GM23338 (cell line): ENCODE measurements at regions not wholly inside any gene's neighbourhood (a gene's known extent, or its start where the extent isn't known, plus 50 kb on each side); places are given as distances from the start of the nearest gene placed in this dataset.
"Not testable (repeated sequence)": the region's sequence is repeated elsewhere in the genome, so short reads cannot be mapped to it uniquely, and the experiment has no call there.

Experiments
- ATAC-seq: fragments of 200-7000 bp; cut with Tn5 transposase; 3 replicates; pipeline ENCODE4 v1.9.1; 2020
- DNase-seq: peaks from one replicate; pipeline ENCODE4 v3.0.0-alpha.2; 2015; ENCODE audit warnings: low spot score
- H2AFZ ChIP-seq: fragments of 200-600 bp; sonication (generic); 2 replicates; pipeline ENCODE4 v1.8.0; 2016; ENCODE audit warnings: antibody characterized with exemption, mild to moderate bottlenecking, moderate library complexity
- H3F3A ChIP-seq: fragments of 200-600 bp; sonication (generic); replicated peaks from 2 replicates; pipeline ENCODE4 v1.8.0; 2017; ENCODE audit warnings: antibody characterized with exemption, mixed run types, low read depth
- H3K27ac ChIP-seq: fragments of 200-600 bp; sonication (generic); 2 replicates; pipeline ENCODE4 v1.6.1; 2016; ENCODE audit warnings: low read depth
- H3K27me3 ChIP-seq: fragments of 200-600 bp; sonication (generic); 2 replicates; pipeline ENCODE4 v1.8.0; 2016; ENCODE audit warnings: mild to moderate bottlenecking, mixed run types, moderate library complexity; ENCODE audit not compliant: insufficient read depth
- H3K36me3 ChIP-seq: fragments of 200-600 bp; sonication (generic); 2 replicates; pipeline ENCODE4 v1.8.0; 2016; ENCODE audit warnings: mild to moderate bottlenecking; ENCODE audit not compliant: insufficient read depth
- H3K4me1 ChIP-seq: fragments of 200-600 bp; sonication (generic); 2 replicates; pipeline ENCODE4 v1.8.0; 2016; ENCODE audit warnings: mild to moderate bottlenecking, moderate library complexity; ENCODE audit not compliant: insufficient read depth
- H3K4me2 ChIP-seq: fragments of 200-600 bp; sonication (generic); 2 replicates; pipeline ENCODE4 v1.7.1; 2017; ENCODE audit warnings: mixed run types
- H3K4me3 ChIP-seq: fragments of 200-600 bp; sonication (generic); 2 replicates; pipeline ENCODE4 v1.6.1; 2016; ENCODE audit warnings: mixed run types
- H3K79me2 ChIP-seq: fragments of 200-600 bp; sonication (generic); replicated peaks from 2 replicates; pipeline ENCODE4 v1.8.0; 2017; ENCODE audit warnings: mild to moderate bottlenecking; ENCODE audit not compliant: insufficient read depth
- H3K9me2 ChIP-seq: fragments of 200-600 bp; sonication (generic); 2 replicates; pipeline ENCODE4 v1.8.0; 2017; ENCODE audit not compliant: insufficient read depth
- H4K20me1 ChIP-seq: fragments of 200-600 bp; sonication (generic); replicated peaks from 2 replicates; pipeline ENCODE4 v1.8.0; 2017; ENCODE audit warnings: mild to moderate bottlenecking; ENCODE audit not compliant: insufficient read depth
- H3K27ac Mint-ChIP-seq: 2 replicates; pipeline ENCODE4 v1.8.0; 2020; ENCODE audit warnings: inconsistent platforms, mild to moderate bottlenecking, moderate library complexity, mixed read lengths
- H3K27me3 Mint-ChIP-seq: 3 replicates; pipeline ENCODE4 v1.8.0; 2022; ENCODE audit warnings: low read depth, mild to moderate bottlenecking, moderate library complexity, mixed read lengths, inconsistent platforms; ENCODE audit not compliant: insufficient read depth, poor library complexity
- H3K36me3 Mint-ChIP-seq: 3 replicates; pipeline ENCODE4 v1.8.0; 2021; ENCODE audit warnings: low read depth, mild to moderate bottlenecking, inconsistent platforms, moderate library complexity, mixed read lengths
- H3K4me1 Mint-ChIP-seq: 3 replicates; pipeline ENCODE4 v1.8.0; 2020; ENCODE audit warnings: mild to moderate bottlenecking, inconsistent platforms, mixed read lengths
- H3K4me3 Mint-ChIP-seq: 3 replicates; pipeline ENCODE4 v1.8.0; 2021; ENCODE audit warnings: moderate library complexity, mild to moderate bottlenecking, inconsistent platforms, mixed read lengths
- H3K9me3 Mint-ChIP-seq: 3 replicates; pipeline ENCODE4 v1.8.0; 2020; ENCODE audit warnings: moderate library complexity, mild to moderate bottlenecking, inconsistent platforms, mixed read lengths
- CREB1 ChIP-seq: fragments of 250-450 bp; sonication (Bioruptor Pico); IDR thresholded peaks from 2 replicates; pipeline ENCODE4 v1.5.0; 2020; ENCODE audit warnings: low read depth, mild to moderate bottlenecking, moderate library complexity
- CTCF ChIP-seq, 2 experiments: fragments of 200-600 bp in 1 of 2; sonication (generic) in 1 of 2; conservative IDR thresholded peaks; 2 replicates each; pipeline versions ENCODE4 v1.5.1 to v1.6.1; 2016 to 2017; ENCODE audit warnings: antibody characterized with exemption in 2 of 2, low read depth in 2 of 2, mild to moderate bottlenecking in 2 of 2, moderate library complexity in 1 of 2
- ETS1 ChIP-seq: IDR thresholded peaks from 2 replicates; pipeline ENCODE4 v1.6.1; 2016; ENCODE audit warnings: antibody characterized with exemption
- EZH2 ChIP-seq: fragments of 200-600 bp; sonication (generic); IDR thresholded peaks from one replicate; pipeline ENCODE4 v1.8.0; 2017; ENCODE audit warnings: antibody characterized with exemption, mild to moderate bottlenecking, low read depth; ENCODE audit not compliant: unreplicated experiment
- EZH2phosphoT487 ChIP-seq: fragments of 200-600 bp; sonication (generic); IDR thresholded peaks from one replicate; pipeline ENCODE4 v1.8.1; 2018; ENCODE audit warnings: antibody characterized with exemption; ENCODE audit not compliant: unreplicated experiment
- JUNB ChIP-seq: IDR thresholded peaks from one replicate; pipeline ENCODE4 v1.6.1; 2016; ENCODE audit warnings: antibody characterized with exemption; ENCODE audit not compliant: unreplicated experiment
- NANOG ChIP-seq: IDR thresholded peaks from 2 replicates; pipeline ENCODE4 v1.6.1; 2016; ENCODE audit warnings: antibody characterized with exemption, borderline replicate concordance
- POLR2AphosphoS5 ChIP-seq: IDR thresholded peaks from 2 replicates; pipeline ENCODE4 v1.6.1; 2016; ENCODE audit warnings: antibody characterized with exemption, low read depth
- REST ChIP-seq: IDR thresholded peaks from one replicate; pipeline ENCODE4 v1.6.1; 2018; ENCODE audit warnings: antibody characterized with exemption; ENCODE audit not compliant: unreplicated experiment
- STAT1 ChIP-seq: IDR thresholded peaks from one replicate; pipeline ENCODE4 v1.6.1; 2016; ENCODE audit warnings: antibody characterized with exemption; ENCODE audit not compliant: unreplicated experiment
- ZNF331 ChIP-seq: fragments of 250-450 bp; sonication (Bioruptor Pico); IDR thresholded peaks from 2 replicates; pipeline ENCODE4 v1.5.0; 2020; ENCODE audit warnings: low read depth, mild to moderate bottlenecking, moderate library complexity
- ZNF462 ChIP-seq: fragments of 250-450 bp; sonication (Bioruptor Pico); IDR thresholded peaks from 2 replicates; pipeline ENCODE4 v1.5.0; 2020; ENCODE audit warnings: mild to moderate bottlenecking, moderate library complexity

- H4K20me1 ChIP-seq, result no peaks in the 10 kb centered on the region
- no peak; the same call in 2 of the 3 replicates for ATAC-seq
- TF ChIP-seq ZNF331, result no peak
- no peak for TF ChIP-seq CTCF (conservative IDR thresholded peaks at IDR 0.05; ENCODE audit: low read depth in 2 of 2)
- no peak for TF ChIP-seq POLR2AphosphoS5
- no peak for TF ChIP-seq NANOG
- TF ChIP-seq STAT1, result no peak
- TF ChIP-seq REST, result no peak
- no peak for TF ChIP-seq ZNF462 (CRISPR knock-in tag)
- no peak for TF ChIP-seq ETS1
- TF ChIP-seq EZH2, result no peak
- no peak for TF ChIP-seq CREB1 (CRISPR knock-in tag)
- TF ChIP-seq JUNB, result no peak
- TF ChIP-seq EZH2phosphoT487, result no peak
- no peaks in the 10 kb centered on the region for H3K36me3 Mint-ChIP-seq
- no peaks in the 10 kb centered on the region for H3K79me2 ChIP-seq
- H3K27ac ChIP-seq, result no peak overlapping the region
- H3K9me3 Mint-ChIP-seq, result no peaks in the 10 kb centered on the region
- H3K4me2 ChIP-seq, result no peak overlapping the region
- H3K4me1 ChIP-seq, result no peaks in the 10 kb centered on the region
- peaks cover 5% of the 10 kb centered on the region for H3K27me3 Mint-ChIP-seq
- no peak overlapping the region for H2AFZ ChIP-seq
- no peaks in the 10 kb centered on the region for H3K36me3 ChIP-seq
- H3K4me1 Mint-ChIP-seq, result peaks cover 14% of the 10 kb centered on the region
- H3K4me3 Mint-ChIP-seq, result no peak overlapping the region
- H3K27ac Mint-ChIP-seq, result no peak overlapping the region
- DNase-seq, result peak; percentile 9
- H3F3A ChIP-seq, result no peaks in the 10 kb centered on the region
- H3K9me2 ChIP-seq, result no peaks in the 10 kb centered on the region
- no peaks in the 10 kb centered on the region for H3K27me3 ChIP-seq
- no peak overlapping the region for H3K4me3 ChIP-seq
These were observed 343.1 kb upstream of the FRG2C start for GRCh38 chr3:75321060-75321459.

- H3K36me3 Mint-ChIP-seq, H3K36me3 ChIP-seq, H3F3A ChIP-seq, H3K27ac Mint-ChIP-seq, H3K9me3 Mint-ChIP-seq, H3K4me3 Mint-ChIP-seq, H3K27me3 ChIP-seq, H3K27ac ChIP-seq, ATAC-seq, H3K4me2 ChIP-seq, H3K4me1 ChIP-seq, H3K4me3 ChIP-seq, H3K79me2 ChIP-seq, H4K20me1 ChIP-seq, H3K27me3 Mint-ChIP-seq, H2AFZ ChIP-seq, DNase-seq, H3K9me2 ChIP-seq: not testable (repeated sequence)
- H3K4me1 Mint-ChIP-seq, result peaks cover 20% of the 10 kb centered on the region
These were observed 340.2 kb upstream of the FRG2C start for GRCh38 chr3:75323936-75324335.
